ENCODE measurements at regions not wholly inside any gene's neighbourhood (a gene's known extent, or its start where the extent isn't known, plus 50 kb on each side); places are given as distances from the start of the nearest gene placed in this dataset.

- Histone ChIP-seq H3K36me3 (no peaks in the 10 kb centered on the region), H3K4me3 (replicated peaks in 1 of 3) (no peak overlapping the region), H3K27ac (no peak overlapping the region), H3K27me3 (no peaks in the 10 kb centered on the region), H3K4me1 (no peaks in the 10 kb centered on the region), H3K9me3 (no peaks in the 10 kb centered on the region)
- intact Hi-C loops (cut with DNase I): no loop called here
- WGBS, 2 donors: 47 to 53% methylated on average over 2 of the region's 2 CpGs
- TF ChIP-seq CTCF (IDR thresholded peaks at IDR 0.05): no peak
- no peak for TF ChIP-seq POLR2A (IDR thresholded peaks at IDR 0.05)
- DNase-seq: no peak
Measured at GRCh38 chr5:155765715-155766114, 561.2 kb upstream of the SGCD start.

DNA sequence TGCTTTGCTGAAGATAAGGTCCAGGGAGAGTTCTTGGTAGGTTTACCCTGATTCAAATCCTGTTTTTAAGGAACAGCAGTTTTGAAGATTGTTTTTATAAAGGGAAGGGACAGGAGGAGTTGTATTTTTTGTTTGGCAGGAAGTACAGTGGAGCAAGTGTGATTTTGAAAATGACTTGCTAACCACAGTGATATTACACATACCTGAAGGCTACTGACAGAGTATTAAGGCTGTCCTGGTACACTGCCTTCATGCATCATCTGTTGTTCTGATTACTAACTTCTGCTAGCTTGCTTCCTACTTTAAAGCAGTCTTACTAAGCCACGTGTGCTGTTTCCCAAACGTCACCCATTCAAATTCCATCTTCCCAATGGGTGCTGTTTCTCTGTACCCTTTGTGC lies 559.5 kb upstream of the SGCD start:
- Histone ChIP-seq H3K9me3 (no peaks in the 10 kb centered on the region), H3K36me3 (no peaks in the 10 kb centered on the region), H3K4me1 (no peaks in the 10 kb centered on the region), H3K27me3 (no peaks in the 10 kb centered on the region), H3K27ac (no peak overlapping the region), H3K4me3 (replicated peaks in 1 of 3) (no peak overlapping the region)
- no peak for DNase-seq
- 71 to 83% methylated on average over 2 of the region's 2 CpGs for WGBS, 2 donors
- intact Hi-C loops (cut with DNase I): no loop called here
- no peak for TF ChIP-seq CTCF (IDR thresholded peaks at IDR 0.05)
- no peak for TF ChIP-seq POLR2A (IDR thresholded peaks at IDR 0.05)

GRCh38 chr5:155768332-155768731 lies 558.6 kb upstream of the SGCD start:
- WGBS, 2 donors: 81 to 85% methylated on average over 3 of the region's 3 CpGs
- H3K4me3 ChIP-seq (replicated peaks in 1 of 3): no peak overlapping the region
- TF ChIP-seq CTCF (IDR thresholded peaks at IDR 0.05): no peak
- H3K36me3 ChIP-seq: no peaks in the 10 kb centered on the region
- no peak for DNase-seq
- no peaks in the 10 kb centered on the region for H3K4me1 ChIP-seq
- H3K27ac ChIP-seq: no peak overlapping the region
- no peaks in the 10 kb centered on the region for H3K27me3 ChIP-seq
- no peaks in the 10 kb centered on the region for H3K9me3 ChIP-seq
- intact Hi-C loops (cut with DNase I): no loop called here

DNA sequence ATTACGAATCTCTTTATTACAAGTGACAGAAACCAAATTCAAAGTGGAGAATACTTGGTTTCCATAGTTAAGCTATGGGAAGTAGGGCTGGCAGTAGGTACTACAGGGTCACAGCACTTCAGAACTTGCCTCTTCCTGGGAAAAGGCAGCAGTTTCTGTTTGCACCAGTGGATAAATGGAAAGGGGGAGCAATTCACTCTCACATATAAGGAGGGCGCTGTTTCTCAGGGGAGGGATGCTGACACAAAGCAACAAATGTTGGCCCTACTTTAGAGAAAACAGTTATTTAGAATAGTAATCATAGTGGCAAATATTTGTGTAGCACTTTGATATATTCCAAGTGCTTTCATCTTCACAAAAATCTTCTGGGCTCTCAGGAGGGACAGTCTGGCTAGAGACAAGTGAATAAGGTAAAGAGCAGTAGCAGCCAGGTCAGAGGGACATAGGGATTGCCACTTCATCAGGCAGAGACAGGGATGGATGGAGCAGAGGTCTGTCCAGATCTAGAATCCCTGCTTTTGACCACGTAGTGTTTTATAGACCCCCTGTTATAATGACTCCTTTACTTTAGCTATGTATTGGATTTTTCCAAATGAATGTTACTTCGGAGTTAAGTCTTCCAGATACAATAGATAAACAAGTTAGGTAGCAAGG lies 554.8 kb upstream of the SGCD start:
- no peak overlapping the region for H3K4me3 ChIP-seq (replicated peaks in 1 of 3)
- no peaks in the 10 kb centered on the region for H3K36me3 ChIP-seq
- no peak for DNase-seq
- no peaks in the 10 kb centered on the region for H3K4me1 ChIP-seq
- H3K27me3 ChIP-seq: no peaks in the 10 kb centered on the region
- 71 to 74% methylated on average over 4 of the region's 4 CpGs for WGBS, 2 donors
- TF ChIP-seq POLR2A (IDR thresholded peaks at IDR 0.05): no peak
- TF ChIP-seq CTCF (IDR thresholded peaks at IDR 0.05): no peak
- H3K27ac ChIP-seq: no peak overlapping the region
- H3K9me3 ChIP-seq: no peaks in the 10 kb centered on the region
- intact Hi-C loops (cut with DNase I): no loop called here

DNA sequence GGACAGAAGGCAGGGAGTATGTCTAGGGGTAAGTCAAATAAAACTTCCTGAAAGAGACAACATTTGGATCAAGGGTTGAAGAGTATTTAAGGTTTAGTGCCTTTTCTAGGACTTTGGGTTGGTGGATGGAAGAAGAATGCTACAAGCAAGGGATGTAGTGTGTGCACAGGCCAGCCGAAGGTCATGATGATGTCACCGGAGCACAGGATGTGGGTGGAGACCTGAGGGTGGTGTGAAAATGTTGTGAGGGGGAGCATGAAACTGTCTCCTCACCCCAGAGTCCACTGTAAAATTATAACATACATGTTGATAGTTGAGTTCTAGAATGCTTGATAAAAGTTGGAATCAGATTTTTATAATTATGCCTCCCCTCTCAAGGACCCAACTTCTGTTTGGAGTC lies 553.3 kb upstream of the SGCD start:
- no peaks in the 10 kb centered on the region for H3K27me3 ChIP-seq
- no peak overlapping the region for H3K4me3 ChIP-seq (replicated peaks in 1 of 3)
- no peak for TF ChIP-seq CTCF (IDR thresholded peaks at IDR 0.05)
- TF ChIP-seq POLR2A (IDR thresholded peaks at IDR 0.05): no peak
- H3K27ac ChIP-seq: no peak overlapping the region
- WGBS, 2 donors: 84 to 86% methylated on average over 2 of the region's 2 CpGs
- H3K9me3 ChIP-seq: no peaks in the 10 kb centered on the region
- intact Hi-C loops (cut with DNase I): no loop called here
- no peaks in the 10 kb centered on the region for H3K36me3 ChIP-seq
- no peaks in the 10 kb centered on the region for H3K4me1 ChIP-seq
- DNase-seq: no peak
